ENCODE measurements at regions not wholly inside any gene's neighbourhood (a gene's known extent, or its start where the extent isn't known, plus 50 kb on each side); places are given as distances from the start of the nearest gene placed in this dataset.

- no peak for TF ChIP-seq FOXA1 (IDR thresholded peaks at IDR 0.05)
- no peak for TF ChIP-seq RXRA (IDR thresholded peaks at IDR 0.05)
- TF ChIP-seq CTCF (IDR thresholded peaks at IDR 0.05; ENCODE audit: low read depth, low read length, missing input control), result no peak
- no peak for TF ChIP-seq FOXA2 (IDR thresholded peaks at IDR 0.05)
- no peak for TF ChIP-seq MAX (IDR thresholded peaks at IDR 0.05)
- TF ChIP-seq RAD21 (IDR thresholded peaks at IDR 0.05), result no peak
- TF ChIP-seq TAF1 (conservative IDR thresholded peaks at IDR 0.05), result no peak
- TF ChIP-seq YY1 (IDR thresholded peaks at IDR 0.05), result no peak
- TF ChIP-seq EGR1 (IDR thresholded peaks at IDR 0.05; ENCODE audit: low read depth in 2 of 2), result no peak
- TF ChIP-seq SP1 (IDR thresholded peaks at IDR 0.05), result no peak
- TF ChIP-seq ZBTB33 (IDR thresholded peaks at IDR 0.05), result no peak
- TF ChIP-seq REST (IDR thresholded peaks at IDR 0.05), result no peak
- no peak for TF ChIP-seq GABPA (IDR thresholded peaks at IDR 0.05 in 1 of 2, conservative IDR thresholded peaks at IDR 0.05 in 1 of 2)
- no peak for TF ChIP-seq HNF4G (IDR thresholded peaks at IDR 0.05)
- no peak for TF ChIP-seq HNF4A (conservative IDR thresholded peaks at IDR 0.05)
- TF ChIP-seq ATF3 (IDR thresholded peaks at IDR 0.05), result no peak
- Histone ChIP-seq H3K36me3 (ENCODE audit: control insufficient read depth in 4 of 4, insufficient read depth in 3 of 4, low read depth in 1 of 4, low read length in 3 of 4) (no peaks in the 10 kb centered on the region), H3K9me3 (ENCODE audit: control insufficient read depth in 4 of 4, low read length in 3 of 4) (no peaks in the 10 kb centered on the region), H3K4me3 (ENCODE audit: low read depth in 1 of 3, low read length in 3 of 3) (no peak overlapping the region), H3K4me1 (ENCODE audit: control insufficient read depth in 4 of 4, insufficient read depth in 4 of 4, low read length in 3 of 4) (no peaks in the 10 kb centered on the region), H3K27ac (ENCODE audit: low read depth in 1 of 2, low read length in 2 of 2) (no peak overlapping the region), H3K27me3 (ENCODE audit: control insufficient read depth in 4 of 4, insufficient read depth in 4 of 4, low read length in 3 of 4) (no peaks in the 10 kb centered on the region), H3K9ac (ENCODE audit: low read depth in 1 of 2, low read length in 2 of 2) (no peak overlapping the region)
- no peak for DNase-seq (ENCODE audit: low spot score)
- 55% methylated on average over 4 of the region's 4 CpGs for WGBS
Observed at GRCh38 chr6:48183811-48184605, 73.0 kb upstream of the PTCHD4 start.

All from liver (tissue), 8 donors.